Effector memory CD4-positive, alpha-beta T cell (primary cell): ENCODE measurements at regions not wholly inside any gene's neighbourhood (a gene's known extent, or its start where the extent isn't known, plus 50 kb on each side); places are given as distances from the start of the nearest gene placed in this dataset.
"Not testable (repeated sequence)": the region's sequence is repeated elsewhere in the genome, so short reads cannot be mapped to it uniquely, and the experiment has no call there.

Source experiments
- DNase-seq, 3 donors: peaks; one replicate each; pipeline ENCODE4 v3.0.0-alpha.2; 2020
- H3K27ac ChIP-seq: 2 replicates; pipeline ENCODE4 v1.7.0; 2013; ENCODE audit warnings: mild to moderate bottlenecking, low read length, moderate library complexity; ENCODE audit not compliant: insufficient read depth, poor library complexity, severe bottlenecking
- H3K27me3 ChIP-seq: replicated peaks from 2 replicates; pipeline ENCODE4 v1.7.0; 2013; ENCODE audit warnings: mild to moderate bottlenecking, low read length; ENCODE audit not compliant: insufficient read depth, control insufficient read depth, poor library complexity, severe bottlenecking
- H3K36me3 ChIP-seq: 2 replicates; pipeline ENCODE4 v1.7.0; 2013; ENCODE audit warnings: mild to moderate bottlenecking, low read length, moderate library complexity; ENCODE audit not compliant: control insufficient read depth, insufficient read depth
- H3K4me1 ChIP-seq: 2 replicates; pipeline ENCODE4 v1.7.0; 2013; ENCODE audit warnings: low read length, mild to moderate bottlenecking; ENCODE audit not compliant: control insufficient read depth, insufficient read depth, poor library complexity, severe bottlenecking
- H3K4me3 ChIP-seq: 2 replicates; pipeline ENCODE4 v1.7.0; 2013; ENCODE audit warnings: low read length, low read depth, mild to moderate bottlenecking; ENCODE audit not compliant: insufficient read depth, poor library complexity, severe bottlenecking
- H3K9me3 ChIP-seq: 2 replicates; pipeline ENCODE4 v1.7.0; 2013; ENCODE audit warnings: mild to moderate bottlenecking, low read length, moderate library complexity; ENCODE audit not compliant: control insufficient read depth

- DNase-seq, result no peak
- Histone ChIP-seq H3K4me3 (no peak overlapping the region), H3K27me3 (no peaks in the 10 kb centered on the region), H3K9me3 (no peaks in the 10 kb centered on the region), H3K36me3 (no peaks in the 10 kb centered on the region), H3K27ac (no peak overlapping the region), H3K4me1 (no peaks in the 10 kb centered on the region)
Observed at GRCh38 chr3:70635301-70635700, 322.9 kb upstream of the MDFIC2 start.

GRCh38 chr3:70631716-70632307 lies 319.4 kb upstream of the MDFIC2 start:
- H3K27me3 ChIP-seq, result no peaks in the 10 kb centered on the region
- H3K4me3 ChIP-seq, result no peak overlapping the region
- H3K9me3 ChIP-seq, result no peaks in the 10 kb centered on the region
- H3K36me3 ChIP-seq, result no peaks in the 10 kb centered on the region
- no peaks in the 10 kb centered on the region for H3K4me1 ChIP-seq
- DNase-seq, result no peak
- no peak overlapping the region for H3K27ac ChIP-seq

GRCh38 chr3:70621451-70621850 lies 309.0 kb upstream of the MDFIC2 start:
- no peaks in the 10 kb centered on the region for H3K27me3 ChIP-seq

GRCh38 chr3:70620956-70621355 lies 308.5 kb upstream of the MDFIC2 start:
- no peaks in the 10 kb centered on the region for H3K27me3 ChIP-seq
- no peaks in the 10 kb centered on the region for H3K4me1 ChIP-seq
- H3K9me3 ChIP-seq, result no peaks in the 10 kb centered on the region
- DNase-seq, result no peak
- H3K4me3 ChIP-seq, result no peak overlapping the region
- H3K36me3 ChIP-seq, result no peaks in the 10 kb centered on the region
- H3K27ac ChIP-seq, result no peak overlapping the region

More at GRCh38 chr3:70621451-70621850, 309.0 kb upstream of the MDFIC2 start:
- DNase-seq, result no peak
- Histone ChIP-seq H3K27ac (no peak overlapping the region), H3K36me3 (no peaks in the 10 kb centered on the region), H3K9me3 (no peaks in the 10 kb centered on the region), H3K4me1 (no peaks in the 10 kb centered on the region), H3K4me3 (no peak overlapping the region)

DNA sequence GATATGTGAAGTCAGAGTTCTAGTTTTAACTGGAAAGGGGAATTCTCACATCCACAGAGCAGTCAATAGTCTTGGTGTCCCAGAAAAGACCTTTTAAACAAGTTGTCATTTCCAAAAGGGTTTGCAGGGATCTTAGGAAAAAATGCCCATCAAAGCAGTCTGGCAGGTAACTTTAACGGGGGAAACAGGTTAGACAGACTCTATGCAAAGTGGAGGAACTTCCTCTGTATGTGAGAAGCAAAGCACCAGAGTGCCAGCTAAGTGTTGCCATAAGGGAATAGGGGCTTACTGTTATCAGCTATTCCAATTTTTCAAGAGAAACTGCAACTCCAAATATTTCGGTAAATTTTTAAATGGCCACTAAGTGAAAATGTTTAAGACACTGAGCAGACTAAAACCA lies 307.9 kb upstream of the MDFIC2 start:
- H3K4me1 ChIP-seq, result no peaks in the 10 kb centered on the region
- no peak overlapping the region for H3K4me3 ChIP-seq
- H3K36me3 ChIP-seq, result no peaks in the 10 kb centered on the region
- H3K27me3 ChIP-seq, result no peaks in the 10 kb centered on the region
- no peaks in the 10 kb centered on the region for H3K9me3 ChIP-seq
- no peak overlapping the region for H3K27ac ChIP-seq
- DNase-seq, result no peak

- H3K4me3 ChIP-seq, result no peak overlapping the region
- no peak for DNase-seq
- no peaks in the 10 kb centered on the region for H3K9me3 ChIP-seq
- no peaks in the 10 kb centered on the region for H3K36me3 ChIP-seq
- H3K27ac ChIP-seq, result no peak overlapping the region
- H3K27me3 ChIP-seq, result no peaks in the 10 kb centered on the region
- no peaks in the 10 kb centered on the region for H3K4me1 ChIP-seq
Observed at GRCh38 chr3:70618151-70618550, 305.7 kb upstream of the MDFIC2 start.

DNA sequence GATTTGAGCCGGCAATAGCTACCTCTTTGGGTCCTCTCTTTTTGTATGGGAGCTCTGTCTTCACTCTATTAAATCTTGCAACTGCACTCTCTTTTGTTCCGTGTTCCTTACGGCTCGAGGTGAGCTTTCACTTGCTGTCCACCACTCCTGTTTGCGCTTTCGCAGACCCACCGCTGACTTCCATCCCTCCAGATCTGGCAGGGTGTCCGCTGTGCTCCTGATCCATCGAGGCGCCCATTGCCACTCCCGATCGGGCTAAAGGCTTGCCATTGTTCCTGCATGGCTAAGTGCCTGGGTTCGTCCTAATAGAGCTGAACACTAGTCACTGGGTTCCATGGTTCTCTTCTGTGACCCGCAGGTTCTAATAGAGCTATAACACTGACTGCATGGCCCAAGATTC lies 304.9 kb upstream of the MDFIC2 start:
- H3K27me3 ChIP-seq, result not testable (repeated sequence)

DNA sequence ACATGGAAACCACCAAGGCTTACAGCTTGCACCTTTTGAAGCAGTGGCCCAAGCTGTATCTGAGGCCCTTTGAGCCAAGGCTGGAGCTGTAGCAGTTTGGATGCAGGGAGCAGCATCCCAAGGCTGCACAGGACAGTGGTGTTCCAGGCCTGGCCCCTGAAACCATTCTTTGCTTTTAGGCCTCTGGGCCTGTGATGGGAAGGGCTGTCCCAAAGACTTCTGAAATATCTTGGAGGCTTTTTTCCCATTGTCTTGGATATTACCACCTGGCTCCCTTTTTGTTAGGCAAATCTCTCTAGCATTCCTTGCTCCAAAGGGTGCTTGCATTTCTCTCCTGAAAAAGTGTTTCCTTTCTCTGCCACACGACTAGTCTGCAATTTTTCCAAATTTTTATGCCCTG lies 302.8 kb upstream of the MDFIC2 start:
- Histone ChIP-seq H3K27ac (no peak overlapping the region), H3K9me3 (no peaks in the 10 kb centered on the region), H3K36me3 (no peaks in the 10 kb centered on the region), H3K4me1 (no peaks in the 10 kb centered on the region), H3K27me3 (no peaks in the 10 kb centered on the region), H3K4me3 (no peak overlapping the region)
- DNase-seq, result no peak

More for the DNA sequence above, 304.9 kb upstream of the MDFIC2 start:
- not testable (repeated sequence) for H3K36me3 ChIP-seq, H3K4me1 ChIP-seq, H3K4me3 ChIP-seq, H3K9me3 ChIP-seq, H3K27ac ChIP-seq, DNase-seq

DNA sequence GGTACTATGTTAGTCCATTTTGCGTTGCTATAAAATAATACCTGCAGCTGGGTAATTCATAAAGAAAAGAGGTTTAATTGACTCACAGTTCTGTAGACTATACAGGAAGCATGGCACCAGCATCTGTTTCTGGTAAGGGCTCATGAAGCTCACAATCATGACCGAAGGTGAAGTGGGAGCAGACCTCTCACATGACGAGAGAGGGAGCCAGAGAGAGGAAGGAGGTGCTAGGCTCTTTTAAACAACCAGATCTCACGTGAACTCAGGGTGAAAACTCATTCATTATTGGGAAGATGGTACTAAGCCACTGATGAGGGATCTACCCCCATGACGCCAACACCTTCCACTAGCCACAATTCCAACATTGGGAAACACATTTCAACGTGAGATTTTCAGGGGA lies 301.7 kb upstream of the MDFIC2 start:
- no peaks in the 10 kb centered on the region for H3K27me3 ChIP-seq
- no peak overlapping the region for H3K4me3 ChIP-seq
- no peaks in the 10 kb centered on the region for H3K9me3 ChIP-seq
- H3K4me1 ChIP-seq, result no peaks in the 10 kb centered on the region
- H3K27ac ChIP-seq, result no peak overlapping the region
- DNase-seq, result no peak
- H3K36me3 ChIP-seq, result no peaks in the 10 kb centered on the region

- Histone ChIP-seq H3K27me3 (no peaks in the 10 kb centered on the region), H3K27ac (no peak overlapping the region), H3K4me3 (no peak overlapping the region), H3K9me3 (no peaks in the 10 kb centered on the region), H3K36me3 (no peaks in the 10 kb centered on the region), H3K4me1 (no peaks in the 10 kb centered on the region)
- no peak for DNase-seq
Observed at GRCh38 chr3:70612920-70613319, 300.5 kb upstream of the MDFIC2 start.
